BLaER1 (cell line): ENCODE measurements at regions not wholly inside any gene's neighbourhood (a gene's known extent, or its start where the extent isn't known, plus 50 kb on each side); places are given as distances from the start of the nearest gene placed in this dataset.

Experiments used
- H3K27ac ChIP-seq: shearing (Covaris generic); formaldehyde crosslinking; 2 replicates; pipeline ENCODE4 v1.8.1; 2022
- H3K27me3 ChIP-seq: shearing (Covaris generic); formaldehyde crosslinking; 2 replicates; pipeline ENCODE4 v1.8.1; 2022
- H3K36me3 ChIP-seq: shearing (Covaris generic); formaldehyde crosslinking; 2 replicates; pipeline ENCODE4 v1.8.1; 2022
- H3K4me1 ChIP-seq: shearing (Covaris generic); formaldehyde crosslinking; 2 replicates; pipeline ENCODE4 v1.8.1; 2022
- H3K4me2 ChIP-seq: shearing (Covaris generic); formaldehyde crosslinking; 2 replicates; pipeline ENCODE4 v1.8.1; 2022
- H3K4me3 ChIP-seq: shearing (Covaris generic); formaldehyde crosslinking; 2 replicates; pipeline ENCODE4 v1.8.1; 2022
- H3K9ac ChIP-seq: shearing (Covaris generic); formaldehyde crosslinking; 2 replicates; pipeline ENCODE4 v1.8.1; 2022
- H3K9me3 ChIP-seq: shearing (Covaris generic); formaldehyde crosslinking; 2 replicates; pipeline ENCODE4 v1.8.1; 2022
- H4K20me1 ChIP-seq: shearing (Covaris generic); formaldehyde crosslinking; 2 replicates; pipeline ENCODE4 v1.8.1; 2022
- Cebpa-rat ChIP-seq: shearing (Covaris generic); IDR thresholded peaks from 2 replicates; pipeline ENCODE4 v1.8.1; 2022

GRCh38 chr2:12978066-12978835 lies 261.5 kb downstream of the TRIB2 start:
- no peak for TF ChIP-seq Cebpa-rat
- peaks cover 4% of the 10 kb centered on the region; the same call in 1 of the 2 replicates for H3K9me3 ChIP-seq
- H3K9ac ChIP-seq: no peak overlapping the region
- H4K20me1 ChIP-seq: no peaks in the 10 kb centered on the region
- H3K36me3 ChIP-seq: no peaks in the 10 kb centered on the region
- H3K27ac ChIP-seq: no peak overlapping the region
- H3K4me3 ChIP-seq: no peak overlapping the region
- no peaks in the 10 kb centered on the region for H3K4me1 ChIP-seq
- no peak overlapping the region for H3K4me2 ChIP-seq
- H3K27me3 ChIP-seq: no peaks in the 10 kb centered on the region

DNA sequence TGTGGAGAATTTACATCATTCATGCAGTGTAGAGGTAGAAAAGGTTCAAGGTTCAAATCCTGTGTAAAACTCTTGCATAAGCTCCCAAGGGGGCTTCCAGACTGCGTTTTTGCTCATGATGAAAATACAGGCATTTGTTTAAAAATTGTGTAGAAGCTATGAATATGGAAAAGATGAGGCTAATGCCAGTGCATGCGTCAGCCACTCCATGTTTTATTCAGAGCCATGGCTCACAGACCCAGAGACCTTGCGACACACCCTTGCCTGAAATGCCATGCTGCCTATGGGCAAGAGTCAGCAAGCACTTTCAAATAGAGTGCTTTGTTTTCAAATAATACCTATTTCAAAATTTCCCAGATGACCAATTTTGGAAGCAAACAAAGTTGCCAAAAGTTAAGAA lies 262.3 kb downstream of the TRIB2 start:
- no peak for TF ChIP-seq Cebpa-rat
- no peaks in the 10 kb centered on the region for H3K9me3 ChIP-seq
- H3K4me2 ChIP-seq: no peak overlapping the region
- no peaks in the 10 kb centered on the region for H3K4me1 ChIP-seq
- no peak overlapping the region for H3K9ac ChIP-seq
- no peak overlapping the region for H3K27ac ChIP-seq
- no peaks in the 10 kb centered on the region for H4K20me1 ChIP-seq
- H3K36me3 ChIP-seq: no peaks in the 10 kb centered on the region
- H3K27me3 ChIP-seq: no peaks in the 10 kb centered on the region
- no peak overlapping the region for H3K4me3 ChIP-seq

DNA sequence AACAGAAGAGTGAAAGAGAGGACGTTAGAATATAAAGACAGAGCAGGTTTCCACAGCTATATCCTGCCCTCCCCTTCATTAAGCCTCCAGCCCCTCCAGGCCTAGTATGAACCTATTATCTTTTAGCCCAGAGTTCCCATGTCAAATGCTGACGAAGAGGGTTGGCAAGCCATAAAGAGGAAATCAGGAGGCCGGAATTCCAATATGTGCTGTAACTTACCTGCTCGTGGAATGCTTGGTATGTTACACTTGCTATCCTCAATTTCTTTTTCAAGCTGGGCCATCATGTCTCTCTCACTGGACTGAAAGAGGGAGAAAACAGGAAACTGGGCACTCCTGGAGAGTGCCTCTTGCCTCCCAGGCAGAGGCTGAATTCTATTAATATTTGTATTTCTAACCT lies 264.1 kb downstream of the TRIB2 start:
- Histone ChIP-seq H3K4me2 (no peak overlapping the region), H3K36me3 (no peaks in the 10 kb centered on the region), H3K27ac (no peak overlapping the region), H4K20me1 (no peaks in the 10 kb centered on the region), H3K9me3 (no peaks in the 10 kb centered on the region), H3K4me1 (no peaks in the 10 kb centered on the region), H3K4me3 (no peak overlapping the region), H3K27me3 (no peaks in the 10 kb centered on the region), H3K9ac (no peak overlapping the region)
- no peak for TF ChIP-seq Cebpa-rat

DNA sequence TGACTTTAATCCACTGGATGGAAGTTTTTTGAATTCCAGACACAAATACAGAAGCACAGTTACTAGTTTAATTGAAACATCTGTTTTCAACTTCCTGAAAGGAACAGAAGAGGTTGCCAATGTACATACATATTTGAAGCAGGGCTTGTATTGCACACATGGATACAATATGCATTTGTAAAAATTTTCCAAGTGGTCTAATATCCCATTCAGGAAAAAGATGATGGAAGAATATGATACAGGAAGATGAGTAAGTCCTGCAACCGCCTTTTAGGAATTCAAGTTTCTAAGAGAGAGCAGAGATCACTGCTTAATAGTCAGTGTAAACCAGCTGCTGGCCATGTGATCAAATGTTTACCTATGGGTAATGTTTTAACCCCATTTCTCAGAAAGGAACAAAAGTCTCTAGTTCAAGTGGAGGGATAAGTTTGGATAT lies 265.4 kb downstream of the TRIB2 start:
- Histone ChIP-seq H3K4me1 (no peaks in the 10 kb centered on the region), H3K9ac (no peak overlapping the region), H3K27me3 (no peaks in the 10 kb centered on the region), H4K20me1 (no peaks in the 10 kb centered on the region), H3K9me3 (no peaks in the 10 kb centered on the region), H3K36me3 (no peaks in the 10 kb centered on the region), H3K4me3 (no peak overlapping the region), H3K4me2 (no peak overlapping the region), H3K27ac (no peak overlapping the region)
- no peak for TF ChIP-seq Cebpa-rat

- no peak for TF ChIP-seq Cebpa-rat
- no peaks in the 10 kb centered on the region for H3K36me3 ChIP-seq
- H3K9ac ChIP-seq: no peak overlapping the region
- no peak overlapping the region for H3K27ac ChIP-seq
- no peaks in the 10 kb centered on the region for H3K27me3 ChIP-seq
- H3K4me3 ChIP-seq: no peak overlapping the region
- H4K20me1 ChIP-seq: no peaks in the 10 kb centered on the region
- H3K4me1 ChIP-seq: no peaks in the 10 kb centered on the region
- peaks cover 12% of the 10 kb centered on the region for H3K9me3 ChIP-seq
- H3K4me2 ChIP-seq: no peak overlapping the region
These were observed 270.5 kb downstream of the TRIB2 start for GRCh38 chr2:12987246-12987645.

- no peaks in the 10 kb centered on the region for H4K20me1 ChIP-seq
- TF ChIP-seq Cebpa-rat: no peak
- H3K27me3 ChIP-seq: no peaks in the 10 kb centered on the region
- H3K9ac ChIP-seq: no peak overlapping the region
- no peaks in the 10 kb centered on the region for H3K36me3 ChIP-seq
- H3K4me2 ChIP-seq: no peak overlapping the region
- H3K4me3 ChIP-seq: no peak overlapping the region
- no peak overlapping the region for H3K27ac ChIP-seq
- H3K4me1 ChIP-seq: no peaks in the 10 kb centered on the region
- peaks cover 14% of the 10 kb centered on the region for H3K9me3 ChIP-seq
These were observed 271.5 kb downstream of the TRIB2 start for GRCh38 chr2:12988279-12988678.

GRCh38 chr2:12990523-12990922 lies 273.8 kb downstream of the TRIB2 start:
- Histone ChIP-seq H3K4me2 (no peak overlapping the region), H3K9me3 (peaks cover 14% of the 10 kb centered on the region), H3K36me3 (no peaks in the 10 kb centered on the region), H3K27ac (no peak overlapping the region), H3K4me3 (no peak overlapping the region), H3K9ac (no peak overlapping the region), H3K27me3 (no peaks in the 10 kb centered on the region), H4K20me1 (no peaks in the 10 kb centered on the region), H3K4me1 (no peaks in the 10 kb centered on the region)
- TF ChIP-seq Cebpa-rat: no peak

DNA sequence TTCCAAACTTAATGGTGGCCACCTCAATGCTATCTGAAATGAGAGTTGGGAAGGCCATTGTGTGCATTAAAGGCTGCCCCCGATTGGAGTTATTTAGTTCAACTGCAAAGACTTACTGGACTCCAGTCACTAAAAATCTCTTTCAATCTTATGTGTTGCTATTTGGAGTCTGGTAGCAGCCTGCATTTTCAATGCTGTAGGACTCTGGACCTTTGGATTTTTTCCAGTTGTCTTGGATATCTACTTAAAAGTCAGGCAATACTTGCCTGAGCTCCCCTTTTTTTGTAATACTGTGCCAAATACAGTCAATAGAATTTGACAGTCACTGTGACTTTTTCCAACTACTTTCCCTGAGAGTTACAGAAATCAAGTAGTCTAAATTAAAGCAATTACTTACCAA lies 281.9 kb downstream of the TRIB2 start:
- Histone ChIP-seq H3K4me3 (no peak overlapping the region), H3K9me3 (no peaks in the 10 kb centered on the region), H3K27ac (no peak overlapping the region), H3K4me2 (no peak overlapping the region), H3K27me3 (no peaks in the 10 kb centered on the region), H3K4me1 (peaks cover 9% of the 10 kb centered on the region; the same call in 1 of the 2 replicates), H3K36me3 (no peaks in the 10 kb centered on the region), H3K9ac (no peak overlapping the region), H4K20me1 (no peaks in the 10 kb centered on the region)
- no peak for TF ChIP-seq Cebpa-rat

- H3K4me2 ChIP-seq: no peak overlapping the region
- H4K20me1 ChIP-seq: no peaks in the 10 kb centered on the region
- no peaks in the 10 kb centered on the region for H3K36me3 ChIP-seq
- no peak for TF ChIP-seq Cebpa-rat
- H3K4me3 ChIP-seq: no peak overlapping the region
- no peaks in the 10 kb centered on the region for H3K9me3 ChIP-seq
- H3K27me3 ChIP-seq: no peaks in the 10 kb centered on the region
- H3K27ac ChIP-seq: no peak overlapping the region
- H3K4me1 ChIP-seq: peaks cover 9% of the 10 kb centered on the region; the same call in 1 of the 2 replicates
- H3K9ac ChIP-seq: no peak overlapping the region
These were observed 284.1 kb downstream of the TRIB2 start for GRCh38 chr2:13000664-13001363.

- H3K9me3 ChIP-seq: no peaks in the 10 kb centered on the region
- no peaks in the 10 kb centered on the region for H4K20me1 ChIP-seq
- no peak overlapping the region for H3K4me3 ChIP-seq
- H3K27ac ChIP-seq: no peak overlapping the region
- H3K9ac ChIP-seq: no peak overlapping the region
- no peaks in the 10 kb centered on the region for H3K36me3 ChIP-seq
- H3K4me2 ChIP-seq: no peak overlapping the region
- H3K4me1 ChIP-seq: peaks cover 9% of the 10 kb centered on the region; the same call in 1 of the 2 replicates
- no peak for TF ChIP-seq Cebpa-rat
- no peaks in the 10 kb centered on the region for H3K27me3 ChIP-seq
These were observed 284.7 kb downstream of the TRIB2 start for GRCh38 chr2:13001408-13001807.
